GM12878 (cell line): ENCODE measurements at regions not wholly inside any gene's neighbourhood (a gene's known extent, or its start where the extent isn't known, plus 50 kb on each side); places are given as distances from the start of the nearest gene placed in this dataset.

ENCODE experiments used
- CREB1 ChIP-seq: IDR thresholded peaks from 2 replicates; pipeline ENCODE4 v1.6.1; 2012; ENCODE audit warnings: low read depth, mild to moderate bottlenecking, inconsistent platforms
- EP300 ChIP-seq, 2 experiments: fragments of 150-350 bp in 1 of 2; IDR thresholded peaks; 2 replicates each; pipeline ENCODE4 v1.6.1; 2011 to 2012; ENCODE audit warnings: low read depth in 2 of 2, low read length in 2 of 2, borderline replicate concordance in 1 of 2, improper control_type of control experiment in 1 of 2, inconsistent platforms in 1 of 2; ENCODE audit not compliant: control insufficient read depth in 1 of 2
- NFYA ChIP-seq: IDR thresholded peaks from 2 replicates; pipeline ENCODE4 v1.6.1; 2011; ENCODE audit warnings: low read depth, mild to moderate bottlenecking, low read length, improper control_type of control experiment, borderline replicate concordance
- POLR2A ChIP-seq: IDR thresholded peaks from 2 replicates; pipeline ENCODE4 v1.6.1; 2011; ENCODE audit warnings: low read depth, mild to moderate bottlenecking, low read length
- ZNF274 ChIP-seq: IDR thresholded peaks from one replicate; pipeline ENCODE4 v1.8.0; 2011; ENCODE audit not compliant: insufficient read length, insufficient read depth
- ZNF384 ChIP-seq: IDR thresholded peaks from 2 replicates; pipeline ENCODE4 v1.6.1; 2012; ENCODE audit warnings: low read depth, mild to moderate bottlenecking, low read length, improper control_type of control experiment, borderline replicate concordance
- TF ChIP-seq, protein P1 (sequence below): IDR thresholded peaks from 2 replicates; pipeline ENCODE4 v1.6.1; 2012; ENCODE audit warnings: low read length, inconsistent platforms

DNA sequence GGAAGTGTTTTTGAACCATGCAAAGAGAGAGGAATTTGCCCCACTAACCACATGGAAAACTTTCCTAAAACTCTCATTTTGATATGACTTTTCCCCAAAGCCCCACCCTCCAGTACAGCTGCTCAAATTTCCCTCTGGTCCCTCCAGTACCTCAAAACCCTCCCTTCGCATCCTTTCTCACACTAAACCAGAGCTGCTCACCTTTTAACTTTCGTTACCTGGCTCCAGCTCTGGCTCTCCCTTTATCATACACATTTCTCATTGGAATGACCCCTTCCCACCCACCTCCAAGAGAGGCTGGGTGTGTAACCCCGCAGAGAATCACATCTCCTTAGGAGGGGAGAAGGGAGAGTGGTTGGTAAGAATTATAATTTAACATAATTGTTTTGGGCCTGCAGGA is 86.8 kb upstream of the NDUFV2 start:
- no peak for TF ChIP-seq ZNF384
- no peak for TF ChIP-seq ZNF274
- TF ChIP-seq EP300 (IDR thresholded peaks at IDR 0.05; ENCODE audit: borderline replicate concordance in 1 of 2, control insufficient read depth in 1 of 2, low read depth in 2 of 2, low read length in 2 of 2) = no peak
- TF ChIP-seq CREB1 = no peak
- TF ChIP-seq POLR2A = no peak
- TF ChIP-seq, protein P1, sequence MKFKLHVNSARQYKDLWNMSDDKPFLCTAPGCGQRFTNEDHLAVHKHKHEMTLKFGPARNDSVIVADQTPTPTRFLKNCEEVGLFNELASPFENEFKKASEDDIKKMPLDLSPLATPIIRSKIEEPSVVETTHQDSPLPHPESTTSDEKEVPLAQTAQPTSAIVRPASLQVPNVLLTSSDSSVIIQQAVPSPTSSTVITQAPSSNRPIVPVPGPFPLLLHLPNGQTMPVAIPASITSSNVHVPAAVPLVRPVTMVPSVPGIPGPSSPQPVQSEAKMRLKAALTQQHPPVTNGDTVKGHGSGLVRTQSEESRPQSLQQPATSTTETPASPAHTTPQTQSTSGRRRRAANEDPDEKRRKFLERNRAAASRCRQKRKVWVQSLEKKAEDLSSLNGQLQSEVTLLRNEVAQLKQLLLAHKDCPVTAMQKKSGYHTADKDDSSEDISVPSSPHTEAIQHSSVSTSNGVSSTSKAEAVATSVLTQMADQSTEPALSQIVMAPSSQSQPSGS = no peak
- no peak for TF ChIP-seq NFYA
